Liver (tissue), 3 donors: ENCODE measurements at regions not wholly inside any gene's neighbourhood (a gene's known extent, or its start where the extent isn't known, plus 50 kb on each side); places are given as distances from the start of the nearest gene placed in this dataset.

Experiments
- ATF3 ChIP-seq: IDR thresholded peaks from 2 replicates; pipeline ENCODE4 v1.6.1; 2016; ENCODE audit warnings: antibody characterized with exemption
- CTCF ChIP-seq: fragments of 150-350 bp; IDR thresholded peaks from 2 replicates; pipeline ENCODE4 v1.5.1; 2017; ENCODE audit warnings: improper control_type of control experiment, low read depth, low read length; ENCODE audit not compliant: missing input control
- EGR1 ChIP-seq, 2 donors: IDR thresholded peaks; 2 replicates each; pipeline ENCODE4 v1.6.1; 2016 to 2018; ENCODE audit warnings: antibody characterized with exemption in 2 of 2, low read depth in 2 of 2
- HNF4A ChIP-seq, 2 donors: conservative IDR thresholded peaks; 2 replicates each; pipeline ENCODE4 v1.6.1; 2016; ENCODE audit warnings: antibody characterized with exemption in 2 of 2, mild to moderate bottlenecking in 2 of 2
- HNF4G ChIP-seq: IDR thresholded peaks from 2 replicates; pipeline ENCODE4 v1.6.1; 2016; ENCODE audit warnings: antibody characterized with exemption
- SP1 ChIP-seq: IDR thresholded peaks from 2 replicates; pipeline ENCODE4 v1.6.1; 2018; ENCODE audit warnings: antibody characterized with exemption, mild to moderate bottlenecking
- donor health status: healthy.
- donor health status: healthy.

GRCh38 chr3:116920826-116921610, 211.4 kb downstream of the TUSC7 start:
- TF ChIP-seq CTCF (no peak), SP1 (no peak), ATF3 (no peak), HNF4A (conservative IDR thresholded peaks at IDR 0.05) (no peak), HNF4G (no peak), EGR1 (IDR thresholded peaks at IDR 0.05; ENCODE audit: low read depth in 2 of 2) (no peak)
